ENCODE measurements at regions not wholly inside any gene's neighbourhood (a gene's known extent, or its start where the extent isn't known, plus 50 kb on each side); places are given as distances from the start of the nearest gene placed in this dataset.

GRCh38 chr11:27234043-27234668 lies 128.9 kb downstream of the CCDC34 start:
- DNase-seq (peak; percentile 52 to 61), ATAC-seq (peak; percentile 89 to 96 (median 94))
- Histone ChIP-seq H3K4me1 (peaks cover 15% of the 10 kb centered on the region), H3K27ac (peak overlapping the region; percentile 89), H3K27me3 (ENCODE audit: insufficient read depth in 3 of 3, low read length in 2 of 3) (no peaks in the 10 kb centered on the region), H3K4me3 (peak overlapping the region; percentile 52), H3K36me3 (ENCODE audit: insufficient read depth in 1 of 2, low read depth in 1 of 2) (no peaks in the 10 kb centered on the region), H3K9me3 (no peaks in the 10 kb centered on the region)
- TF ChIP-seq CTCF (IDR thresholded peaks at IDR 0.05): peak; percentile 13
- 26 to 43% (median 33%) methylated on average over 10 of the region's 10 CpGs for WGBS, 3 donors
- intact Hi-C loops (cut with DNase I): loop anchor here in 1 of 2 donors (10.0 kb wide), 2 partner anchors 49 to 939 kb away; no protein-coding TSS in a partner anchor

- Histone ChIP-seq H3K9me3 (no peaks in the 10 kb centered on the region), H3K27ac (peak overlapping the region; percentile 89), H3K27me3 (ENCODE audit: insufficient read depth in 3 of 3, low read length in 2 of 3) (no peaks in the 10 kb centered on the region), H3K36me3 (ENCODE audit: insufficient read depth in 1 of 2, low read depth in 1 of 2) (no peaks in the 10 kb centered on the region), H3K4me1 (peaks cover 18% of the 10 kb centered on the region), H3K4me3 (peak overlapping the region; percentile 52)
- DNase-seq (no peak), ATAC-seq (peak; percentile 67 to 79 (median 74))
- no peak for TF ChIP-seq CTCF (IDR thresholded peaks at IDR 0.05)
- WGBS, 3 donors: 48 to 53% (median 51%) methylated on average over 3 of the region's 3 CpGs
- intact Hi-C loops (cut with DNase I): loop anchor here in 1 of 2 donors (10.0 kb wide), 2 partner anchors 49 to 939 kb away; no protein-coding TSS in a partner anchor
Measured at GRCh38 chr11:27233654-27234042, 129.4 kb downstream of the CCDC34 start.

GRCh38 chr11:27231530-27231929 lies 131.5 kb downstream of the CCDC34 start:
- peak overlapping the region; percentile 2 for H3K4me3 ChIP-seq
- WGBS, 3 donors: 15 to 28% (median 21%) methylated on average over 6 of the region's 6 CpGs
- H3K27ac ChIP-seq: peak overlapping the region; percentile 16
- H3K4me1 ChIP-seq: peaks cover 26% of the 10 kb centered on the region
- no peaks in the 10 kb centered on the region for H3K27me3 ChIP-seq (ENCODE audit: insufficient read depth in 3 of 3, low read length in 2 of 3)
- no peak for ATAC-seq
- DNase-seq: no peak
- intact Hi-C loops (cut with DNase I): loop anchor here in 1 of 2 donors (10.0 kb wide), 2 partner anchors 47 to 937 kb away; no protein-coding TSS in a partner anchor
- no peak for TF ChIP-seq CTCF (IDR thresholded peaks at IDR 0.05)
- H3K9me3 ChIP-seq: no peaks in the 10 kb centered on the region
- no peaks in the 10 kb centered on the region for H3K36me3 ChIP-seq (ENCODE audit: insufficient read depth in 1 of 2, low read depth in 1 of 2)

- Histone ChIP-seq H3K9me3 (no peaks in the 10 kb centered on the region), H3K4me3 (no peak overlapping the region), H3K36me3 (ENCODE audit: insufficient read depth in 1 of 2, low read depth in 1 of 2) (no peaks in the 10 kb centered on the region), H3K27me3 (ENCODE audit: insufficient read depth in 3 of 3, low read length in 2 of 3) (no peaks in the 10 kb centered on the region), H3K4me1 (peaks cover 26% of the 10 kb centered on the region), H3K27ac (peak overlapping the region; percentile 46)
- no peak for TF ChIP-seq CTCF (IDR thresholded peaks at IDR 0.05)
- WGBS, 3 donors: 69 to 88% (median 80%) methylated on average over 1 of the region's 1 CpG
- intact Hi-C loops (cut with DNase I): loop anchor here in 1 of 2 donors (10.0 kb wide), 2 partner anchors 45 to 935 kb away; no protein-coding TSS in a partner anchor
- ATAC-seq: no peak
- DNase-seq: no peak
Measured at GRCh38 chr11:27230192-27230572, 132.8 kb downstream of the CCDC34 start.
